MCF 10A (cell line): ENCODE measurements at regions not wholly inside any gene's neighbourhood (a gene's known extent, or its start where the extent isn't known, plus 50 kb on each side); places are given as distances from the start of the nearest gene placed in this dataset.
"Not testable (repeated sequence)": the region's sequence is repeated elsewhere in the genome, so short reads cannot be mapped to it uniquely, and the experiment has no call there.

Experiments
- BruUV-seq: library from RNA; stranded (reverse); fragments of 400-500 nt; replicated peaks from 2 replicates; lab custom pipeline; 2021; lab: Mats Ljungman, UMichigan
- CTCF ChIA-PET: fragments of 300-600 bp; sonication (Branson Sonifier 250); formaldehyde crosslinking; extraction: SDS; loops from one replicate; lab custom pipeline; 2021; ENCODE audit warnings: antibody characterized with exemption, inconsistent platforms; lab: Yijun Ruan, JAX
- POLR2A ChIA-PET: fragments of 300-600, 350-650 bp; sonication (Branson Sonifier 250); formaldehyde crosslinking; extraction: SDS; loops from one replicate; lab custom pipeline; 2020; ENCODE audit warnings: antibody characterized with exemption, inconsistent platforms; lab: Yijun Ruan, JAX
- DNase-seq: peaks from one replicate; pipeline ENCODE4 v3.0.0-alpha.2; 2018; ENCODE audit not compliant: unreplicated experiment
- H3K27ac Mint-ChIP-seq: one replicate; pipeline ENCODE4 v1.8.0; 2022; ENCODE audit warnings: mild to moderate bottlenecking, low read depth, mixed read lengths; ENCODE audit not compliant: unreplicated experiment
- H3K27me3 Mint-ChIP-seq: one replicate; pipeline ENCODE4 v1.8.0; 2022; ENCODE audit warnings: mixed read lengths; ENCODE audit not compliant: insufficient read depth, unreplicated experiment
- H3K36me3 Mint-ChIP-seq: one replicate; pipeline ENCODE4 v1.8.0; 2022; ENCODE audit warnings: mild to moderate bottlenecking, moderate library complexity, mixed read lengths; ENCODE audit not compliant: insufficient read depth, unreplicated experiment
- H3K4me1 Mint-ChIP-seq: one replicate; pipeline ENCODE4 v1.8.0; 2022; ENCODE audit warnings: mixed read lengths; ENCODE audit not compliant: insufficient read depth, unreplicated experiment
- H3K4me3 Mint-ChIP-seq: one replicate; pipeline ENCODE4 v1.8.0; 2022; ENCODE audit warnings: mild to moderate bottlenecking, moderate library complexity, mixed read lengths; ENCODE audit not compliant: unreplicated experiment
- H3K9me3 Mint-ChIP-seq: one replicate; pipeline ENCODE4 v1.8.0; 2022; ENCODE audit warnings: mixed read lengths; ENCODE audit not compliant: unreplicated experiment
- CTCF ChIP-seq: fragments of 200-600 bp; IDR thresholded peaks from one replicate; pipeline ENCODE4 v1.8.0; 2022; ENCODE audit warnings: antibody characterized with exemption, mild to moderate bottlenecking; ENCODE audit not compliant: unreplicated experiment
- intact Hi-C: fragments of 100-400 bp; cut with micrococcal nuclease; formaldehyde crosslinking; loops from 2 replicates; pipeline ENCODE4 v1.14.1; 2022

- Mint-ChIP-seq H3K27me3 (no peaks in the 10 kb centered on the region), H3K4me1 (no peaks in the 10 kb centered on the region), H3K4me3 (no peak overlapping the region), H3K36me3 (no peaks in the 10 kb centered on the region), H3K27ac (no peak overlapping the region), H3K9me3 (peaks cover 8% of the 10 kb centered on the region)
- no TSS peak for BruUV-seq
- intact Hi-C loops: no loop called here
- CTCF ChIA-PET: interaction anchor here (1.0 kb wide), 1 partner anchor 846 kb away, joined by 3 read pairs; no protein-coding TSS in a partner anchor
- POLR2A ChIA-PET: no interaction called here
- no peak for TF ChIP-seq CTCF
- DNase-seq: no peak
These were observed 290.7 kb upstream of the MIR17HG start for GRCh38 chr13:91056746-91057145.

- intact Hi-C loops, H3K4me1 Mint-ChIP-seq, H3K27ac Mint-ChIP-seq, H3K27me3 Mint-ChIP-seq, H3K9me3 Mint-ChIP-seq, H3K4me3 Mint-ChIP-seq, H3K36me3 Mint-ChIP-seq, DNase-seq, POLR2A ChIA-PET, BruUV-seq: not testable (repeated sequence)
- CTCF ChIA-PET: interaction anchor here (0.6 to 1.0 kb wide), 2 partner anchors 17 to 847 kb away, joined by 3 read pairs; no protein-coding TSS in a partner anchor
These were observed 290.0 kb upstream of the MIR17HG start for GRCh38 chr13:91057507-91057906.

GRCh38 chr13:91058066-91058465, 289.4 kb upstream of the MIR17HG start:
- intact Hi-C loops: no loop called here
- no peaks in the 10 kb centered on the region for H3K27me3 Mint-ChIP-seq
- no TSS peak for BruUV-seq
- H3K4me3 Mint-ChIP-seq: no peak overlapping the region
- peaks cover 8% of the 10 kb centered on the region for H3K9me3 Mint-ChIP-seq
- ChIA-PET POLR2A (no interaction called here), CTCF (interaction anchor here (0.7 to 1.1 kb wide), 2 partner anchors 11 to 43 kb away, joined by 3 read pairs; no protein-coding TSS in a partner anchor)
- DNase-seq: peak; percentile 60
- no peaks in the 10 kb centered on the region for H3K36me3 Mint-ChIP-seq
- H3K27ac Mint-ChIP-seq: no peak overlapping the region
- no peak for TF ChIP-seq CTCF
- H3K4me1 Mint-ChIP-seq: no peaks in the 10 kb centered on the region

- Mint-ChIP-seq H3K4me1 (no peaks in the 10 kb centered on the region), H3K27me3 (no peaks in the 10 kb centered on the region), H3K27ac (no peak overlapping the region), H3K9me3 (peaks cover 8% of the 10 kb centered on the region), H3K4me3 (no peak overlapping the region), H3K36me3 (no peaks in the 10 kb centered on the region)
- TF ChIP-seq CTCF: no peak
- ChIA-PET CTCF (interaction anchor here (0.7 to 1.1 kb wide), 2 partner anchors 10 to 18 kb away, joined by 3 read pairs; no protein-coding TSS in a partner anchor), POLR2A (no interaction called here)
- intact Hi-C loops: no loop called here
- no peak for DNase-seq
- BruUV-seq: no TSS peak
These were observed 288.6 kb upstream of the MIR17HG start for GRCh38 chr13:91058919-91059318.
